ENCODE measurements at regions not wholly inside any gene's neighbourhood (a gene's known extent, or its start where the extent isn't known, plus 50 kb on each side); places are given as distances from the start of the nearest gene placed in this dataset.
A peak's percentile ranks its signal among the peaks of the same experiment; 100 is the strongest.

DNA sequence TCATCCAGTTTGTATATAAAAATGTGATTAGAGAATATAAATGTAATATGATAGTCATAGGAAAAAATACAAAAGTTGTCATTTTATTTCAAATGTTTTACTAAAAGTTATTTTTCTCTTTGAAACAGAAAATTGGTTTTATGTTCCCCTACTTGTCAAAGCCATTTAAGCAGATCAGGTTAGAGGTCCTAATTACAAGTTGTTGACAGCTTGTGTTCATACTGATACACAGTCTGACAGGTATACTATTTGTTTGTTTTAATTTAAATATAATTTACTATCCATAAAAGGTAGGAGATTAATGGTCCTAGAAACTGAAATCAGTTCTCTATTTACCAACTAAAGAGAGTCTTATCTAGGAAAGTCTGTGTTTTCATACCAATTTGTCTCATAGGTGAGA is 250.4 kb upstream of the TMEM161B start:
- Histone ChIP-seq H3K9me3 (ENCODE audit: control insufficient read depth in 2 of 2, low read length in 2 of 2) (no peaks in the 10 kb centered on the region), H3K36me3 (ENCODE audit: control insufficient read depth in 2 of 2, insufficient read depth in 2 of 2, low read length in 2 of 2) (no peaks in the 10 kb centered on the region), H3K9ac (ENCODE audit: low read depth in 1 of 2, low read length in 2 of 2) (no peak overlapping the region), H3K4me3 (ENCODE audit: low read length in 2 of 2) (no peak overlapping the region), H3K27me3 (ENCODE audit: control insufficient read depth in 2 of 2, insufficient read depth in 2 of 2, low read length in 2 of 2) (no peaks in the 10 kb centered on the region), H3K27ac (ENCODE audit: low read depth in 2 of 2, low read length in 2 of 2) (no peak overlapping the region), H3K4me1 (ENCODE audit: control insufficient read depth in 2 of 2, insufficient read depth in 2 of 2, low read length in 2 of 2) (no peaks in the 10 kb centered on the region)

DNA sequence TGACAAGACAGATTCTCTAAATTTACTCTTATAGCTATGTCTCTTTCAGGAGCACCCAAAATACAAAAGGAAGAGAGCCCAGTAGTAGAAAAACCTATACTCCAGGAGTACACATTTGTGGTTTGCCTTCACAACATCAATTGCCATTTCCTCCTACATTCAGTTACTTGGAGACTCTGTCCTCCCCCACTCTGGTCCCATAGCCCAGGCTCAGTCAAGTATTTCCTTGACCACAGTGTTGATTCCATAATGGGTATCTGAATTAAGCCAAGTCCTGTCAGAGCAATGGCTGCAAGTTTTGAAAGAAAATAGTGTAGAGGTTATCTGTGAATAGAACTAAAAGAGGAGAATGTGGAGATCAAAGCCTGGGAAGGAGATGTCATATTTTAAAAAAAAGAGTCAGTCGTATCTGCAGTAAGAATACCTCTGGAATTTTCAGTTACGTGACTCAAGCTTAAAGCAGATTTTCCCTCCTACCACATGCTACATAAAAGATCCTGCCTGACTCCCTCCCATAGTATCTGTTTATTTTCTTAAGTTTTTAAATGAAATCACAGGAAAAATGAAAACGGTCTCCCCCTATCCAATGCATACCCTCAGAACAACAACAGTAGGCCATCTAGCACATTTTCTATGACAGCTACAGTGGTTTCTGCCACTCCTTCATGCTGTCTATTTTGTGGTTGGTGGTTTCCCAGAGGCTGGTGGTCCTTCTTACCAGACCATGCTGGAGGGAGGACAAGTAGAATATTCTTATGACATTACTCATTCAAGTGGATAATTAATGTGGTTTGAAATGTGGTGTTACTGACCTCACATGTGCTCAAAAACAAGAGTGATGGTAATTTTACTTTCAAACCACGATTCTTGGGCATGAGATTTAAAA is 249.7 kb upstream of the TMEM161B start:
- H3K27me3 ChIP-seq (ENCODE audit: control insufficient read depth in 2 of 2, insufficient read depth in 2 of 2, low read length in 2 of 2): no peaks in the 10 kb centered on the region
- H3K36me3 ChIP-seq (ENCODE audit: control insufficient read depth in 2 of 2, insufficient read depth in 2 of 2, low read length in 2 of 2): no peaks in the 10 kb centered on the region
- no peaks in the 10 kb centered on the region for H3K9me3 ChIP-seq (ENCODE audit: control insufficient read depth in 2 of 2, low read length in 2 of 2)
- H3K27ac ChIP-seq (ENCODE audit: low read depth in 2 of 2, low read length in 2 of 2): no peak overlapping the region
- no peaks in the 10 kb centered on the region for H3K4me1 ChIP-seq (ENCODE audit: control insufficient read depth in 2 of 2, insufficient read depth in 2 of 2, low read length in 2 of 2)
- H3K9ac ChIP-seq (ENCODE audit: low read depth in 1 of 2, low read length in 2 of 2): no peak overlapping the region
- no peak overlapping the region for H3K4me3 ChIP-seq (ENCODE audit: low read length in 2 of 2)

DNA sequence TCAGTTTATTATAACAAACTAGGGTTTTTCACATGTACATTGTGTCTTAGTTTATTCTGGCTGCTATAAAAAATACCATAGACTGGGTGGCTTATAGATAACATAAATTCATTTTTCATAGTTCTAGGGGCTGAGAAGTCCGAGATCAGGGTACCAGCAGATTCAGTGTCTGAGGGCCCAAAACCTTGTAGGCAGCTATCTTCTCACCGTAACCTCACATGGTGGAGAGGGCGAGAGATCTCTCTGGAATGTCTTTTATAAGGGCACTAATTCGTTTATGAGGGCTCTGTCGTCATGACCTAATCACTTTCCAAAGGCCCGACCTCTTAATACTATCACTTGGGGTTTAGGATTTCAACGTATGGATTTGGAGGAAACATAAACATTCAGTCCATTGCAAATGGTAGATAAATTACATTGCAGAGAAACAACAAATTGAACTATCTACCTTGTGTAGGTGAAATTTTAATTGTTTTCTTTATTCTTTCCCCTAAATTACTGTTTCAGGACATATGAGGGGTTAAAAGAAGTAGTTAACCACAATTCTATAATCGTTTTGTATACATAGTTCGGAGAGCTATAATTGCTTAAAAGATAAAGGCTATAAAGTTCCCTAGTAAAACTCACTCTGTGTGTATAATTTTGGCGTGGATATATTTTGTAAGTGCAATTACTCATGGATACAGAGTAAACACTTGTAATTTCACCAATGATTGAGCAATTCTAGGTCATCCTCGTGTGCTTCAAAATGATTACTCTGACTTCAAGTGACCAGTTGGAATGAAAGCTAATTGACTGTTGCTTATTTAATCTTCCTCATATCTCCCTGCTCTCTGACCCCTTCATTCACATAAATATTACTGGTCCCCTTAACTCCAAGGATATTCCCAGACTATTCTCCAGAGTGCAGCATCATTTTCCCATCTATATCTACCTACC is 247.5 kb upstream of the TMEM161B start:
- no peaks in the 10 kb centered on the region for H3K9me3 ChIP-seq (ENCODE audit: control insufficient read depth in 2 of 2, low read length in 2 of 2)

DNA sequence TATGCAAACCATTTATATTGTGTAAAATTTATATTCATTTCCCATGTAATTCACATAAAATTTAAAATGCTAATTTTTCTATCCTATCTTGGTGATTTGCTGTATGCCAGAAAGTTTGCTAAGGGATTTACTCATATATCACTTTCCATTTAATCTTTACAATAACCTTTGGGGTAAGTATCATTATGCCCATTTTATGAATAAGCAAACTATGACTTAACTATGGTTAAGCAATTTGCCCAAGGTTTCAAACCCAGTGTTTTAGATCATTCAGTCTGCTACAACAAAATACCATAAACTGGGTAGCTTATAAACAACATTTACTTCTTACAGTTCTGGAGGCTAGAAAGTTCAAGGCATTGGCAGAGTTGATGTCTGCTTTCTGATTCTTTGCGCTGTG is 246.4 kb upstream of the TMEM161B start:
- no peaks in the 10 kb centered on the region for H3K27me3 ChIP-seq (ENCODE audit: control insufficient read depth in 2 of 2, insufficient read depth in 2 of 2, low read length in 2 of 2)
- no peak overlapping the region for H3K27ac ChIP-seq (ENCODE audit: low read depth in 2 of 2, low read length in 2 of 2)
- H3K36me3 ChIP-seq (ENCODE audit: control insufficient read depth in 2 of 2, insufficient read depth in 2 of 2, low read length in 2 of 2): no peaks in the 10 kb centered on the region
- H3K9me3 ChIP-seq (ENCODE audit: control insufficient read depth in 2 of 2, low read length in 2 of 2): no peaks in the 10 kb centered on the region
- H3K4me3 ChIP-seq (ENCODE audit: low read length in 2 of 2): no peak overlapping the region
- H3K4me1 ChIP-seq (ENCODE audit: control insufficient read depth in 2 of 2, insufficient read depth in 2 of 2, low read length in 2 of 2): no peaks in the 10 kb centered on the region
- no peak overlapping the region for H3K9ac ChIP-seq (ENCODE audit: low read depth in 1 of 2, low read length in 2 of 2)

More for the DNA sequence above, 247.5 kb upstream of the TMEM161B start:
- no peaks in the 10 kb centered on the region for H3K36me3 ChIP-seq (ENCODE audit: control insufficient read depth in 2 of 2, insufficient read depth in 2 of 2, low read length in 2 of 2)
- H3K4me1 ChIP-seq (ENCODE audit: control insufficient read depth in 2 of 2, insufficient read depth in 2 of 2, low read length in 2 of 2): no peaks in the 10 kb centered on the region
- no peak overlapping the region for H3K9ac ChIP-seq (ENCODE audit: low read depth in 1 of 2, low read length in 2 of 2)
- H3K27ac ChIP-seq (ENCODE audit: low read depth in 2 of 2, low read length in 2 of 2): no peak overlapping the region
- no peak overlapping the region for H3K4me3 ChIP-seq (ENCODE audit: low read length in 2 of 2)
- no peaks in the 10 kb centered on the region for H3K27me3 ChIP-seq (ENCODE audit: control insufficient read depth in 2 of 2, insufficient read depth in 2 of 2, low read length in 2 of 2)

DNA sequence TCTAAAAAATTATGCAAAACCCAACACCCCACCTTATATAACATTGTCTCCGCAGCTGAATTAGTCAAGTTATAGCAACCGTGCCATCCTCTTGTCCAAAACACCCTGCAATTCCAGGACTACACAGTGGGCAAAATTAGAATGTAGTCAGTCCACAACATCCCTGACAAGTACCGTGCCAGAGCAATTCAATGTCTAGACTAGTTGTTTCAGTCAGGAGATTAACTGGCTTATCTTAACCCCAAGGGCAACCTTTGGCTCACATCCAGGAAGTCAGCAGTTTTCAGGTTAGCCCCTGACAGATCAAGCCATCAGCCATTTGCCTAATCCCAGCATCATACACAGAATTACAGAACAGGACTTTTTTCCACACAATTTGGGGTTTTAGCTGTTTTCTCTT is 240.8 kb upstream of the TMEM161B start:
- H3K4me1 ChIP-seq (ENCODE audit: control insufficient read depth in 2 of 2, insufficient read depth in 2 of 2, low read length in 2 of 2): no peaks in the 10 kb centered on the region

DNA sequence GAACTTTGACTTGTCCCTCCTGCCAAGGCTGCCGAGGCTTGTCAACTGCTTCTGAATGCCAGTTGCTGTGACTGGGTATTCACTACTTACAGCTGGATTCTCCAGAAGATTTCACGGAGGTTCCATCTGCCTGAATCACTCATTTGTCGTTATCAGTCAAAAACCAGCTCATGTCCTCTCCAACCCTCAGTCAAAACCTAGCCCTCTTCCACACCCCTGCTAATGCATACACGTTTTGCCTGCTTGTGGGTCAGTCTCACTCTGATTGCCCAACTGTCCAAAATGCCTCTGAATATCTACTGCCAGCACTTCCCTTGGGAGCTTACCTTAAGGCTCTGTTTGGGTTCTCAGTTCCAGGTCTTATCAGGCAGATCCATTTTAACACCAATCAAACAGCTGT is 238.6 kb upstream of the TMEM161B start:
- H3K4me1 ChIP-seq (ENCODE audit: control insufficient read depth in 2 of 2, insufficient read depth in 2 of 2, low read length in 2 of 2): no peaks in the 10 kb centered on the region
- no peak overlapping the region for H3K27ac ChIP-seq (ENCODE audit: low read depth in 2 of 2, low read length in 2 of 2)
- H3K9me3 ChIP-seq (ENCODE audit: control insufficient read depth in 2 of 2, low read length in 2 of 2): no peaks in the 10 kb centered on the region
- no peaks in the 10 kb centered on the region for H3K27me3 ChIP-seq (ENCODE audit: control insufficient read depth in 2 of 2, insufficient read depth in 2 of 2, low read length in 2 of 2)
- H3K4me3 ChIP-seq (ENCODE audit: low read length in 2 of 2): no peak overlapping the region
- no peaks in the 10 kb centered on the region for H3K36me3 ChIP-seq (ENCODE audit: control insufficient read depth in 2 of 2, insufficient read depth in 2 of 2, low read length in 2 of 2)
- H3K9ac ChIP-seq (ENCODE audit: low read depth in 1 of 2, low read length in 2 of 2): no peak overlapping the region

More for the DNA sequence above, 240.8 kb upstream of the TMEM161B start:
- no peak overlapping the region for H3K4me3 ChIP-seq (ENCODE audit: low read length in 2 of 2)
- H3K27me3 ChIP-seq (ENCODE audit: control insufficient read depth in 2 of 2, insufficient read depth in 2 of 2, low read length in 2 of 2): no peaks in the 10 kb centered on the region
- H3K36me3 ChIP-seq (ENCODE audit: control insufficient read depth in 2 of 2, insufficient read depth in 2 of 2, low read length in 2 of 2): no peaks in the 10 kb centered on the region
- H3K9ac ChIP-seq (ENCODE audit: low read depth in 1 of 2, low read length in 2 of 2): no peak overlapping the region
- no peaks in the 10 kb centered on the region for H3K9me3 ChIP-seq (ENCODE audit: control insufficient read depth in 2 of 2, low read length in 2 of 2)
- H3K27ac ChIP-seq (ENCODE audit: low read depth in 2 of 2, low read length in 2 of 2): no peak overlapping the region

DNA sequence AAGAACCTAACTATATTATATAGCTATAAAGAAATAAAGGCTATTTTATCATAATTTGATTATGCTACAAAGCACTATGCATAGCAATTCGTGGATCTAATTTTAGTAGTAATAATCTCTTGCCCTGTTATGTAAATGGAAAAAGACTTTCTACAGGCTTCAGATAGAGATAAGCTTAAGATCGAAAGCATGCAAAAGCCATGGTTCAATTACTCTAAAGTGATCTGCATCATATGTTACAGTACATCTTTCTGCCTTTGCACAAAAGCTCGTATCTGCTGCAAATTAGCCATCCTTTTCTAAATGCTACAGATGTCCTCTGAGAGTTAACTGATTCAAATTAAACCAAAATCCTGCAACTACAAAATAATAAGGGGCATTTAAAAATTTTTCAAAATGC is 234.8 kb upstream of the TMEM161B start:
- no peak overlapping the region for H3K4me3 ChIP-seq (ENCODE audit: low read length in 2 of 2)
- no peaks in the 10 kb centered on the region for H3K36me3 ChIP-seq (ENCODE audit: control insufficient read depth in 2 of 2, insufficient read depth in 2 of 2, low read length in 2 of 2)
- no peaks in the 10 kb centered on the region for H3K27me3 ChIP-seq (ENCODE audit: control insufficient read depth in 2 of 2, insufficient read depth in 2 of 2, low read length in 2 of 2)
- no peak overlapping the region for H3K27ac ChIP-seq (ENCODE audit: low read depth in 2 of 2, low read length in 2 of 2)
- no peaks in the 10 kb centered on the region for H3K9me3 ChIP-seq (ENCODE audit: control insufficient read depth in 2 of 2, low read length in 2 of 2)
- no peak overlapping the region for H3K9ac ChIP-seq (ENCODE audit: low read depth in 1 of 2, low read length in 2 of 2)
- H3K4me1 ChIP-seq (ENCODE audit: control insufficient read depth in 2 of 2, insufficient read depth in 2 of 2, low read length in 2 of 2): no peaks in the 10 kb centered on the region

DNA sequence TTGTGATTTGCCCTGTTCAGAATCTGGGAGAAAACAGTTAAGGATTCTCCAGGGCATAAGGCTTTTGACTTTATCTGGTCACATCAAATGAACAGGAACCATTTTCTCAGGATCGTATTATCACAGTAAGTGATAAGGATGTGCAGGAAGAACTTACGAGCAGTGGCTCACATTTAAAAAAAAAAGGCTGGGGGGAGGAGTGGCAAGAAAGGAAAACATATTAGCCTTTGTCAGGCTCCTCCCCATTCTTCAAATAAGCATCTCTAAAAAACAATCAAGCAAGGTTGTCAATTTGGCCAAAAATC is 234.3 kb upstream of the TMEM161B start:
- Histone ChIP-seq H3K4me3 (ENCODE audit: low read length in 2 of 2) (peak overlapping the region in 1 of 2 donors; percentile 79), H3K27ac (ENCODE audit: low read depth in 2 of 2, low read length in 2 of 2) (no peak overlapping the region), H3K9me3 (ENCODE audit: control insufficient read depth in 2 of 2, low read length in 2 of 2) (no peaks in the 10 kb centered on the region), H3K27me3 (ENCODE audit: control insufficient read depth in 2 of 2, insufficient read depth in 2 of 2, low read length in 2 of 2) (no peaks in the 10 kb centered on the region), H3K36me3 (ENCODE audit: control insufficient read depth in 2 of 2, insufficient read depth in 2 of 2, low read length in 2 of 2) (no peaks in the 10 kb centered on the region), H3K9ac (ENCODE audit: low read depth in 1 of 2, low read length in 2 of 2) (no peak overlapping the region), H3K4me1 (ENCODE audit: control insufficient read depth in 2 of 2, insufficient read depth in 2 of 2, low read length in 2 of 2) (no peaks in the 10 kb centered on the region)

DNA sequence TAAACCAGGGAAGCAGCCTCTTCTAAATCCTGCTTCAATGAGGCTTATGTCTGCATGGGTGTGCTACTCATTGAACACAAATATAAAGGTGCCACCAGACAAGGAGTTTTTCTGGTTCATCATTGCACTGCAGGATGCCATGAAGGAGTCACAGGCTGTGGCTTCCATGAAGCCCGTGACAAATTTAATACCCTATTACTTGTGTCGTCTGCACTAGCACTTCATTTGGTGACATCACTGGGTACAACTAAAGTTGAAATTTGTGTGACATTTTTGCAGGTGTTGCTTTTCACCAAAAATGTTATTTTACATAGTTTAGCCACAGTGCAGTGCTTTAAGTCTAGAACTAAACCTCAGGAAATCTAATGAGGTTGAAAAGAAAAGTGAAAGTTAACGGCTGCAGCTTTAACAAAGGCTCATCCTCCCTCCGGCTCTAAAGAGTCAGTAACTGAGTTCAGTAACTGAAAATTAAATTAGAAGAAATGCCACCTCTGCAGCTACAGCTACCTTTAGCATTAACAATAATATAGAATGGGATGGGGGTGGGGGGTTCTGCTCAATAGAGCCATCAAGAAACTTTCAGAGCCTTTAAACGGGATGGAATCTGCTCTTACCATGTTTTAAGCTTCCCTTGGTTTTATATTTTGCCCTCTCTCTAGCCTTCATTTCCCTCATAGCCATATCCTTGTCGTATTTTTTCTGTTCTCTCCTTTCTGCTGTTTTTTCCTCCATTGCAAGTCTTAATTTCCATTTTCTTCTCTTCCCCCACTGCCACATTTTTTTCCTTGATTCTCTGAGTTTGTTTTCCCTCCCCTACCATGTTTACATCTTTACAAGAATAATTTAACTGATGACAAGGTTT is 233.8 kb upstream of the TMEM161B start:
- H3K9me3 ChIP-seq (ENCODE audit: control insufficient read depth in 2 of 2, low read length in 2 of 2): no peaks in the 10 kb centered on the region
- H3K27ac ChIP-seq (ENCODE audit: low read depth in 2 of 2, low read length in 2 of 2): no peak overlapping the region
- H3K4me3 ChIP-seq (ENCODE audit: low read length in 2 of 2): peak overlapping the region; percentile 65 to 79
- no peaks in the 10 kb centered on the region for H3K36me3 ChIP-seq (ENCODE audit: control insufficient read depth in 2 of 2, insufficient read depth in 2 of 2, low read length in 2 of 2)
- H3K9ac ChIP-seq (ENCODE audit: low read depth in 1 of 2, low read length in 2 of 2): peak overlapping the region in 1 of 2 donors; percentile 48
- no peaks in the 10 kb centered on the region for H3K4me1 ChIP-seq (ENCODE audit: control insufficient read depth in 2 of 2, insufficient read depth in 2 of 2, low read length in 2 of 2)
- H3K27me3 ChIP-seq (ENCODE audit: control insufficient read depth in 2 of 2, insufficient read depth in 2 of 2, low read length in 2 of 2): no peaks in the 10 kb centered on the region

Data from mucosa of rectum (tissue), 2 donors.